GM06990 (cell line): ENCODE measurements at regions not wholly inside any gene's neighbourhood (a gene's known extent, or its start where the extent isn't known, plus 50 kb on each side); places are given as distances from the start of the nearest gene placed in this dataset.
"Not testable (repeated sequence)": the region's sequence is repeated elsewhere in the genome, so short reads cannot be mapped to it uniquely, and the experiment has no call there.

ENCODE experiments used
- DNase-seq: peaks from one replicate; pipeline ENCODE4 v3.0.0-alpha.2; 2011; ENCODE audit not compliant: insufficient read length; ENCODE audit errors: extremely low read depth
- H3K27me3 ChIP-seq: replicated peaks from 2 replicates; pipeline ENCODE4 v1.6.0; 2011; ENCODE audit warnings: low read length; ENCODE audit not compliant: control insufficient read depth, insufficient read depth
- H3K36me3 ChIP-seq: 2 replicates; pipeline ENCODE4 v1.5.1; 2011; ENCODE audit warnings: low read length; ENCODE audit not compliant: control insufficient read depth, insufficient read depth
- H3K4me3 ChIP-seq: replicated peaks from 2 replicates; pipeline ENCODE4 v1.5.1; 2011; ENCODE audit warnings: low read depth, mild to moderate bottlenecking, control low read depth, low read length
- CTCF ChIP-seq: IDR thresholded peaks from 2 replicates; pipeline ENCODE4 v1.5.1; 2011; ENCODE audit warnings: low read length, control low read depth, mild to moderate bottlenecking, inconsistent platforms; ENCODE audit not compliant: insufficient read depth, poor library complexity, severe bottlenecking

- H3K4me3 ChIP-seq = no peak overlapping the region
- no peaks in the 10 kb centered on the region for H3K36me3 ChIP-seq
- no peaks in the 10 kb centered on the region for H3K27me3 ChIP-seq
- DNase-seq = no peak
- no peak for TF ChIP-seq CTCF
Observed at GRCh38 chrX:140149761-140150160, 184.4 kb upstream of the CXorf66 start.

DNA sequence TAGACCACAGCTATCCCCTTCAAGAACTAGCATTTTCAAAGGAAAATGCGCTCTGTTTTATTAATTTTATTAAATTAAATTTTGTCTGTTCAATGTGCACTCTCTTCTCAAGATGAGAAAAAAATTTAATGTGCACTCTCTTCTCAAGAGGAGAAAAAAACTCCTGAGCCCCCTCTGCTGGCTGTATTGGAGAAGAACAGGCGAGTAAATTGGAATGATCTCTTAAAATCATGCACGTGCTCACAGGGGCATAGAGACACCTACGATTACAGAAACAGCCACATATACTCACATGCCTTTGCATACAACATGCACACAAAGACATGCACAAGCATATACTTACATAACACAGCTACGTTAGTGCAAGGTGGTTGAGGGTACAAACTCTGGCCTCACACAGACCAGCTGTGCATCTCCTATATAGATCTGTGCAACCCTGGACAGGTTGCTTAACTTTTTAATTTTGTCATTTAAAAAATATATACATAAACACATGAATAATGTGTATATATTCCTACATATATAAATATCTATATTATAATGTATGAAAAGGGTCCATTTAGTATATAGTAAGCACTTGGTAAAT, 176.2 kb upstream of the CXorf66 start:
- Histone ChIP-seq H3K27me3 (no peaks in the 10 kb centered on the region), H3K4me3 (no peak overlapping the region), H3K36me3 (no peaks in the 10 kb centered on the region)
- peak; percentile 72 for TF ChIP-seq CTCF
- DNase-seq = no peak

DNA sequence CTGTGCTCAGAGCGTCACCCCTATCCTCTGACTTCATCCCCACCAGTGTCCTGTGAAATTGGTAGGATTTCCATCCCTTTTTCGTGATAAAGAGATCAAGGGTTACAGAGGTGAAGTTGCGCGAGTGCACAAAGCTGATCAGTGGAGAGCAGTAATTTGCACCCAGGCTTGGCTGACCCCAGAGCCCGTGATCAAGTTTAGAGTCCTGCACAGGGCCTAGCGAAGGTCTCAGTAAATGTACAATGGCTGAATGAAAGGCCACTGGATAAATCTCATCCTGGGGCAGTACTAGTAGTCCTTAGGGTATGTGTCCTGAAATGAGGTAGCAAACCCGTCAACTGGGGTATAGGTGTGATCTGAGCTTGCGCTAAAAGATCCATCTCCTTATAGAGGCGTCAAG, 173.2 kb upstream of the CXorf66 start:
- H3K4me3 ChIP-seq, H3K36me3 ChIP-seq, DNase-seq, H3K27me3 ChIP-seq: not testable (repeated sequence)

GRCh38 chrX:140138065-140138464, 172.7 kb upstream of the CXorf66 start:
- H3K27me3 ChIP-seq, H3K36me3 ChIP-seq, H3K4me3 ChIP-seq, DNase-seq: not testable (repeated sequence)

GRCh38 chrX:140132937-140133336, 167.6 kb upstream of the CXorf66 start:
- no peak for TF ChIP-seq CTCF
- no peak overlapping the region for H3K4me3 ChIP-seq
- DNase-seq = no peak
- no peaks in the 10 kb centered on the region for H3K27me3 ChIP-seq
- H3K36me3 ChIP-seq = no peaks in the 10 kb centered on the region

- no peak overlapping the region for H3K4me3 ChIP-seq
- H3K27me3 ChIP-seq = no peaks in the 10 kb centered on the region
- H3K36me3 ChIP-seq = no peaks in the 10 kb centered on the region
- peak; percentile 28 for TF ChIP-seq CTCF
- DNase-seq = no peak
Observed at GRCh38 chrX:140123446-140123845, 158.1 kb upstream of the CXorf66 start.

DNA sequence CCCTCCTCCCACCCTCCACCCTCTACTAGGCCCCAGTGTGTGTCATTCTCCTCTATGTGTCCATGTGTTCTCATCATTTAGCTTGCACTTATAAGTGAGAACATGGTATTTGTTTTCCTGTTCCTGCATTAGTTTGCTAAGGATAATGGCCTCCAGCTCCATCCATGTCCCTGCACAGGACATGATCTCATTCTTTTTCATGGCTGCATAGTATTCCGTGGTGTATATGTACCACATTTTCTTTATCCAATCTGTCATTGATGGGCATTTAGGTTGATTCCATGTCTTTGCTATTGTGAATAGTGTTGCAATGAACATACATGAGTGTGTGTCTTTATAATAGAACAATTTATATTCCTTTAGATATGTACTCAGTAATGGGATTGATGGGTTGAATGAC, 148.7 kb upstream of the CXorf66 start:
- H3K36me3 ChIP-seq, DNase-seq, H3K27me3 ChIP-seq, H3K4me3 ChIP-seq: not testable (repeated sequence)
